ENCODE measurements at regions not wholly inside any gene's neighbourhood (a gene's known extent, or its start where the extent isn't known, plus 50 kb on each side); places are given as distances from the start of the nearest gene placed in this dataset.
"Not testable (repeated sequence)": the region's sequence is repeated elsewhere in the genome, so short reads cannot be mapped to it uniquely, and the experiment has no call there.

- DNase-seq: no peak
These were observed 125.2 kb upstream of the KCNJ6 start for GRCh38 chr21:38041493-38041892.

DNA sequence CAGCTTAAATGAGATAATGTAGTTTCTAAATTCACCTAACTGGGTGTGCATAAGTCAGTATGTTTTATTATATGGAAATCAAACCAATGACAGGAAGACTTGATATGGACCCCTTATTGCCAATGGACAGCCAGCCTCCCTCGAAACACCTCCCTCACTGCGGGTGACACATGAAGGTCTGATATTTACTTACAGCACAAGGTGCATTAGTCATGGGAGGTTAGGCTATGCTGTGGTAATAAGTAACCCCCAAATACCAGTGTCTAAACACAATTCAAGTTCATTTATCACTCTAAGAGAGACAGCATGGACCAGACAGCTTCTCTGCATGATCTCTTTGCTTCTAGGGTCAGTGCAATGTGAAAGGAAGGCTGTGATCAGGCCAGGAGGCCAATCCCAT lies 126.0 kb upstream of the KCNJ6 start:
- no peak for DNase-seq

DNA sequence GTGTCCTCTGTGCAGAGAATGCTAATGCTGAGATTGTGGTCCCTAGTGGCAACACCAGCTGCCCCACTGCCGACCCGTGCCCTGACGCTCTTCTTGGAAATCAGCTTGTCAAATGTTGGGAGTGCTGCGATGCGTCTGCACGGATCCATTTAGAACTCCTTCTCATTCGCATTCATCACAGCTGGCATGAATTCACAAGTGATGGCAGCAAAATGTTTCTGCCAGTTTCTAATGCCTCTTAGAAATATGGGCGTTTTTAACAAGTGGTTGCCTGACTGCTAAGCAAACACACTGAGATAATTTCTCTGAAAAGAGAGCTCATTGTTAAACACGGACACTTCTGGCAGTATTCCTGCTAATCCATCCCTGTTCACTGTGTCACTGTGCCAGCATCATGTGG lies 131.9 kb upstream of the KCNJ6 start:
- DNase-seq: no peak

GRCh38 chr21:38054334-38054733 lies 138.1 kb upstream of the KCNJ6 start:
- no peak for DNase-seq

- no peak for DNase-seq
These were observed 140.2 kb upstream of the KCNJ6 start for GRCh38 chr21:38056481-38056880.

DNA sequence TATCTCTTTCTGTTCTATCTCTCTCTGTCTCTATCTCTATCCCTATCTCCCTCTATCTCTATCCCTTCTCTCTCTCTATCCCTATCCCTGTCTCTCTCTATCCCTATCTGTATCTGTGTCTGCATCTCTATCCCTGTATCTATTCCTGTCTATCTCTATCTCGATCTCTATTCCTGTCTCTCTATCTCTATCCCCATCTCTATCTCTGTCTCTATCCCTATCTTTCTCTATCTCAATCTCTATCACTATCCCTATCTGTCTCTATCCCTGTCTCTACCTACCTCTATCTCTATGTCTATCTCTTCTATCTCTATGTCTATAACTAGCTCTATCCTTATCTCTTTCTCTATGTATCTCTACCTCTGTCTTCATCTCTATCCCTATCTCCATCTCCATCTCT lies 141.4 kb upstream of the KCNJ6 start:
- no peak for DNase-seq

- DNase-seq: no peak
These were observed 144.3 kb upstream of the KCNJ6 start for GRCh38 chr21:38060533-38060932.

DNA sequence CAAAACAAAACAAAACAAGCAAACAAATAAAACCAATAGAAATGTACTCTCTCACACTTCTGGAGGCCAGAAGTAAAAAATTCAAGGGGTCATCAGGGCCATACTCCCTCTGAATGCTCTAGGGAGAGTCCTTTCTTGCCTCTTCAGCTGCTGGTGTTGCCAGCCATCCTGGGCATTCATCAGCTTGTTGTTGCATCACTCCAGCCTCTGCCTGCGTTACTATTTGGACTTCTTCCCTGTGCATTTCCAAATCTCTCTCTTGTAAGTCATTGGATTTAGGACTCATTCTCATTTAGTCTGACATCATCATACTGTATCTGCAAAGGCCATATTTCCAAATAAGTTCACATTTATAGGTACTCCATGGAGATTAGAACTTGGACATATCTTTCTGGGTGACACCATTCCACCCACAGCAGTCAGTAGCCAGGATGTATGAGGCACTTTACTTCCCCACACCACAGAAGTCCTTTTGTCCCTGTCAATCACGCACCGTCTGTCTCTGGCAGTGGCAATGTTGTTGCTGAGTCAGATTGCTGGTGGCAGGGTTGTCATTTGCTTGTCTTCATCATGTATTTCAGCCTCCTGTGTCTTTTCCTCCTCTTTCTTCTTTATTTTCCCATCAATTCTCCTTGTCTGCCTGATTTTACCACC lies 151.0 kb upstream of the KCNJ6 start:
- DNase-seq: no peak

GRCh38 chr21:38072489-38072888 lies 156.2 kb upstream of the KCNJ6 start:
- no peak for DNase-seq

DNA sequence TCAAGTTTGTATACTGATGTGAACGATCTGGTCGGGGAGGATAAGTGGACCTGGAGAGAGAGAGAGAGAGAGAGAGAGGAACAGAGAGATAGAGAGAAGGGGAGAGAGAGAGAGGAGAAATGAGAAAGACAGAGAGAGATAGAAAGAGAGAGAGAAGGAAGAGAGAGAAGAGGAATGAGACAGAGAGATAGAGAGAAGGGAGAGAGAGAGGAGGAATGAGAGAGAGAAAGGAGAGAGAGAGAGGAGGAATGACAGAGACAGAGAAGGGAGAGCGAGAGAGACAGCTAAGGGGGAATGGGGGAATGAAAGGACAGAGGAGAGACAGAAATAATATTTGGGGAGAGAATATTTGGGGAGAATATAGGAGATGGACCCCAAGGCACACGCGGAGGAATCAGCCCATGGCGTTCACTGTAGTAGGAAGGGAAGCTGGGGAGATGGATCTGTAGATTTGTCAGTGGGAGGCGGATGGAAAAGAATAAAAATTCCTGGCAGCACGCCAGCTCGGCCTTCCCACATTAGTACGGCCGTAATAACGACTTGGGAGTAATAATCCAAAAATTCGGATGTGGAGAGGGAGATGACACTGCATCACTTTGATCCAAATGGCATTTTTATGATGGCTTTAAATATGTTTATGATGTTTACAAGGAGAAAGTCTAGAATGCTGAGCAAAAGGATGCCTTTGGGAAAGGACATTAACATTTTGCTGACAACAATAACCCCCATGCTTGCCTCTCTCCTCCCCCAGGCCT lies 159.8 kb upstream of the KCNJ6 start:
- DNase-seq: no peak

GRCh38 chr21:38077569-38077968 lies 161.3 kb upstream of the KCNJ6 start:
- no peak for DNase-seq

GRCh38 chr21:38080888-38081287 lies 164.6 kb upstream of the KCNJ6 start:
- DNase-seq: no peak

GRCh38 chr21:38081708-38082107 lies 165.5 kb upstream of the KCNJ6 start:
- peak; percentile 61 to 77 for DNase-seq

GRCh38 chr21:38082936-38083485 lies 166.8 kb upstream of the KCNJ6 start:
- peak in 1 of 2 donors; percentile 13 for DNase-seq

- DNase-seq: no peak
These were observed 167.3 kb upstream of the KCNJ6 start for GRCh38 chr21:38083535-38083934.

GRCh38 chr21:38086580-38086979 lies 170.2 kb upstream of the KCNJ15 start:
- no peak for DNase-seq

DNA sequence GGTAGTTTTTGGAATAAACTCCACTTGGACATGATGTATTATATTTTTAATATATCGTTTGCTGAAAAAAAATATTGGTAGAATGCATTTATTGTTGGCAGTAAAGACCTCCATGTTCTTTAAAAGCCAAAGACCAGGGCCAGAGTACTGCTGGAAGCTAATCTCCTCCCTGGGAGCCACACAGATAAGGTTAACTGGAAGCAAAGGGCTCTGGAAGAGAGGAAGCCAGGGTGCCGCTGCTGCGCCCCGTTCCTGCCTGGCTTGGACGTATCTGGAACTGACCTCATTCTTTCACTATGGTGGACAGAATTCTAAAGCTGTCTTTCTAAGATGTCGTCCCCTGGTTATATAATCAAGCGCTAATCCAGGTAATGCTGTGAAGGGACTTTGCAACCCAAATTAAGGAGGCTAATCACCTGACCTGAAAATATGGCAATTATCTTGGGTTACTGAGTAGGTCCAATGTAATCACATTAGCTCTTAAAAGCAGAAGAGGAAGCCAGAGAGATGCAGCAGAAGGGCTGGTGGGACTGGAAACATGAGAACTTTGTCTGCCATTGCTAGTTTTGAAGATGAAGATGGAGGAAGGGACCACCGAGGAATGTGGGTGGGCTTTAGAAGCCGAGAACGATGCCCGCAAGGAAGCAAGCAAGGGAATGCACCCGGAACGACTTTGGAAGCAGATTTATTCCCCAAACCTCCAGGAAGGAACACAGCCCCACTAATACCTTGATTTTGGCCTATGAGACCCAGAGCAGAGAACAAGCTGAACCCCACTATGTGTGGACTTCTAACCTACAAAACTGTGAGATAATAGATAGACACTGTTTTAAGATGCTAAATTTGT lies 167.7 kb upstream of the KCNJ15 start:
- no peak for DNase-seq

DNA sequence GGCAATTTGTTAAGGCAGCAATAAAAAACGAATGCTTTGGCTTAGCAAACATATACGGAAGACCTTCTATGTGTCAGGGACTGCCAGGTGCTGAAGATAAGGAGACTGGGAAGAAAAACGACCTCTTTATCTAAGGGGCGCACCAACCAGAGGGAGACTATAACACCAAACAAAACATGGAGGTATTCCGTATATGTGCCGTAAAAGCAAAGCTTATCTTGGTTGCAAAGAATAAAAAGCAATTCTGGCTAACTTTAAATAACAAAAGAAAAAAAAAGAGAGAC lies 167.1 kb upstream of the KCNJ15 start:
- DNase-seq: no peak

DNA sequence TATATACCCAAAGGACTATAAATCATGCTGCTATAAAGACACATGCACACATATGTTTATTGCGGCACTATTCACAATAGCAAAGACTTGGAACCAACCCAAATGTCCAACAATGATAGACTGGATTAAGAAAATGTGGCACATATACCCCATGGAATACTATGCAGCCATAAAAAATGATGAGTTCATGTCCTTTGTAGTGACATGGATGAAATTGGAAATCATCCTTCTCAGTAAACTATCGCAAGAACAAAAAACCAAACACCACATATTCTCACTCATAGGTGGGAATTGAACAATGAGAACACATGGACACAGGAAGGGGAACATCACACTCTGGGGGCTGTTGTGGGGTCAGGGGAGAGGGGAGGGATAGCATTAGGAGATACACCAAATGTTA lies 165.7 kb upstream of the KCNJ15 start:
- DNase-seq: not testable (repeated sequence)

DNA sequence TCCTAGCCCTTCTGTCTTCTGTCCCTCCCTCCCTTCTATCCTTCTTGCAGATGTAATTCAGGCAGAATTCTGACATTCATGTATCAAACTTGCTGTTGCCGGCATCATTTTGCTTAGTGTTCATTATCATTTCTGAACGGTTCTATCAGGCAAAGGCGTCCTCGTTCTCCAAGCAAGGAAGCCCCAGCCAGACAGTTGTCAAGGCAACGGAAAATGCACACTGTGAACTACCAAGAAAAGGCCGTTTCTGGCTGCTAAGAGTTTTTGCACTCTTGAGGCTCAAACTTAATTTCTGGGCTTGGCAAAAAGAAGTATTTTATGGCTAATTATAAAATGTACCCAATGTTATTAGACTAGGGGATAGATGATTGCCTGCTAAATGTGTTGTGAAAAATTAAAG lies 164.7 kb upstream of the KCNJ15 start:
- no peak for DNase-seq

DNA sequence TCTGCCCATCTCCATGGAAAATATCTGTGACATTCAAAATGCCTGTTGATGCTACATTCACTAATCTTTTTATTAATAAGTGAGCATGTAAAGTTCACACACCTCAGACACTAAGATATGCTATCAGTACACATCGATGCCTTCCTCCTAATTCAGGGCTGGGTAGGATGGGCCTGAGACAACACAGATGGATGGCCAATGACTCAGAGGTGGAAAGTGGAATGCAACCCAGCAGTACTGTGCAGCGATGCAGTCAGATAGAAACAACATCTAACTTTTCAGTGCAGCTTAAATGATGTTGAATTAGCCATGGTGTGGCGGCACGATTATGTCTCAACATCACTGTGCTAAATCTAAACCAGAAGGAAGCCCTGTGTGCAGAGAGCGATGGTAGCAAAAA lies 161.6 kb upstream of the KCNJ15 start:
- DNase-seq: no peak

- no peak for DNase-seq
These were observed 159.0 kb upstream of the KCNJ15 start for GRCh38 chr21:38097789-38098188.

GRCh38 chr21:38112219-38112789 lies 144.5 kb upstream of the KCNJ15 start:
- DNase-seq: no peak
